SK-N-SH (cell line): ENCODE measurements at regions not wholly inside any gene's neighbourhood (a gene's known extent, or its start where the extent isn't known, plus 50 kb on each side); places are given as distances from the start of the nearest gene placed in this dataset.

Experiments used
- EP300 ChIP-seq, 2 experiments: IDR thresholded peaks; 2 replicates each; pipeline versions ENCODE4 v1.4.0 to v1.6.1; 2012; ENCODE audit warnings: borderline replicate concordance in 1 of 2, low read depth in 1 of 2, low read length in 1 of 2
- EZH2phosphoT487 ChIP-seq: fragments of 200-600 bp; sonication (generic); IDR thresholded peaks from 2 replicates; pipeline ENCODE4 v1.6.1; 2017; ENCODE audit warnings: low read depth, mixed run types, mild to moderate bottlenecking, antibody characterized with exemption, moderate library complexity, borderline replicate concordance
- FOXM1 ChIP-seq: IDR thresholded peaks from 2 replicates; pipeline ENCODE4 v1.4.0; 2012; ENCODE audit warnings: low read depth, mild to moderate bottlenecking
- GABPA ChIP-seq: IDR thresholded peaks from 2 replicates; pipeline ENCODE4 v1.4.0; 2012; ENCODE audit warnings: low read depth, mild to moderate bottlenecking
- JUND ChIP-seq: IDR thresholded peaks from 2 replicates; pipeline ENCODE4 v1.4.0; 2012
- MXI1 ChIP-seq: IDR thresholded peaks from 2 replicates; pipeline ENCODE4 v1.6.1; 2012; ENCODE audit warnings: mild to moderate bottlenecking, low read depth, low read length, improper control_type of control experiment
- POLR2AphosphoS5 ChIP-seq: IDR thresholded peaks from 2 replicates; pipeline ENCODE4 v1.6.1; 2012; ENCODE audit warnings: low read depth, low read length
- SIN3A ChIP-seq: IDR thresholded peaks from 2 replicates; pipeline ENCODE4 v1.6.1; 2012; ENCODE audit warnings: low read depth, mild to moderate bottlenecking, low read length, moderate library complexity, borderline replicate concordance
- TCF12 ChIP-seq: IDR thresholded peaks from 2 replicates; pipeline ENCODE4 v1.4.0; 2012
- TEAD4 ChIP-seq: IDR thresholded peaks from 2 replicates; pipeline ENCODE4 v1.4.0; 2012; ENCODE audit warnings: mild to moderate bottlenecking, borderline replicate concordance; ENCODE audit not compliant: insufficient read depth
- TF ChIP-seq, protein P1 (sequence below): fragments of 200-600 bp; sonication (generic); IDR thresholded peaks from 2 replicates; pipeline ENCODE4 v1.6.1; 2017; ENCODE audit warnings: antibody characterized with exemption, mild to moderate bottlenecking, moderate library complexity

GRCh38 chr4:138692411-138692810, 323.2 kb upstream of the NOCT start:
- no peak for TF ChIP-seq TCF12
- TF ChIP-seq, protein P1, sequence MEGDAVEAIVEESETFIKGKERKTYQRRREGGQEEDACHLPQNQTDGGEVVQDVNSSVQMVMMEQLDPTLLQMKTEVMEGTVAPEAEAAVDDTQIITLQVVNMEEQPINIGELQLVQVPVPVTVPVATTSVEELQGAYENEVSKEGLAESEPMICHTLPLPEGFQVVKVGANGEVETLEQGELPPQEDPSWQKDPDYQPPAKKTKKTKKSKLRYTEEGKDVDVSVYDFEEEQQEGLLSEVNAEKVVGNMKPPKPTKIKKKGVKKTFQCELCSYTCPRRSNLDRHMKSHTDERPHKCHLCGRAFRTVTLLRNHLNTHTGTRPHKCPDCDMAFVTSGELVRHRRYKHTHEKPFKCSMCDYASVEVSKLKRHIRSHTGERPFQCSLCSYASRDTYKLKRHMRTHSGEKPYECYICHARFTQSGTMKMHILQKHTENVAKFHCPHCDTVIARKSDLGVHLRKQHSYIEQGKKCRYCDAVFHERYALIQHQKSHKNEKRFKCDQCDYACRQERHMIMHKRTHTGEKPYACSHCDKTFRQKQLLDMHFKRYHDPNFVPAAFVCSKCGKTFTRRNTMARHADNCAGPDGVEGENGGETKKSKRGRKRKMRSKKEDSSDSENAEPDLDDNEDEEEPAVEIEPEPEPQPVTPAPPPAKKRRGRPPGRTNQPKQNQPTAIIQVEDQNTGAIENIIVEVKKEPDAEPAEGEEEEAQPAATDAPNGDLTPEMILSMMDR = no peak
- TF ChIP-seq POLR2AphosphoS5 = no peak
- no peak for TF ChIP-seq EP300 (IDR thresholded peaks at IDR 0.05; ENCODE audit: borderline replicate concordance in 1 of 2, low read depth in 1 of 2, low read length in 1 of 2)
- no peak for TF ChIP-seq GABPA
- no peak for TF ChIP-seq FOXM1
- no peak for TF ChIP-seq MXI1
- no peak for TF ChIP-seq SIN3A
- no peak for TF ChIP-seq TEAD4
- no peak for TF ChIP-seq JUND
- no peak for TF ChIP-seq EZH2phosphoT487
